ENCODE measurements at regions not wholly inside any gene's neighbourhood (a gene's known extent, or its start where the extent isn't known, plus 50 kb on each side); places are given as distances from the start of the nearest gene placed in this dataset.

GRCh38 chr6:25218346-25218745 lies 60.8 kb upstream of the CARMIL1 start:
- DNase-seq = no peak
- intact Hi-C loops (cut with DNase I, micrococcal nuclease) = no loop called here
- H3K36me3 ChIP-seq (ENCODE audit: low read depth) = no peaks in the 10 kb centered on the region
- H3K9me3 ChIP-seq = no peaks in the 10 kb centered on the region
- no peak for TF ChIP-seq CTCF (IDR thresholded peaks at IDR 0.05)
- no peaks in the 10 kb centered on the region for H3K4me1 ChIP-seq (ENCODE audit: low read depth)
- no peak for ATAC-seq
- H3K4me3 ChIP-seq = no peak overlapping the region

- Histone ChIP-seq H3K36me3 (ENCODE audit: low read depth) (no peaks in the 10 kb centered on the region), H3K4me3 (no peak overlapping the region), H3K9me3 (no peaks in the 10 kb centered on the region), H3K4me1 (ENCODE audit: low read depth) (peaks cover 4% of the 10 kb centered on the region)
- intact Hi-C loops (cut with DNase I, micrococcal nuclease) = no loop called here
- no peak for DNase-seq
- no peak for ATAC-seq
- no peak for TF ChIP-seq CTCF (IDR thresholded peaks at IDR 0.05)
Measured at GRCh38 chr6:25219216-25219916, 59.8 kb upstream of the CARMIL1 start.

- Histone ChIP-seq H3K9me3 (no peaks in the 10 kb centered on the region), H3K36me3 (ENCODE audit: low read depth) (no peaks in the 10 kb centered on the region), H3K4me3 (no peak overlapping the region), H3K4me1 (ENCODE audit: low read depth) (peaks cover 4% of the 10 kb centered on the region)
- intact Hi-C loops (cut with DNase I, micrococcal nuclease) = no loop called here
- TF ChIP-seq CTCF (IDR thresholded peaks at IDR 0.05) = no peak
- no peak for ATAC-seq
- no peak for DNase-seq
Measured at GRCh38 chr6:25219917-25220278, 59.3 kb upstream of the CARMIL1 start.

GRCh38 chr6:25220857-25221256 lies 58.3 kb upstream of the CARMIL1 start:
- no peak overlapping the region for H3K4me3 ChIP-seq
- no peaks in the 10 kb centered on the region for H3K36me3 ChIP-seq (ENCODE audit: low read depth)
- ATAC-seq (no peak), DNase-seq (no peak)
- H3K9me3 ChIP-seq = no peaks in the 10 kb centered on the region
- peaks cover 4% of the 10 kb centered on the region for H3K4me1 ChIP-seq (ENCODE audit: low read depth)
- intact Hi-C loops (cut with DNase I, micrococcal nuclease) = no loop called here
- TF ChIP-seq CTCF (IDR thresholded peaks at IDR 0.05) = no peak

- ATAC-seq (no peak), DNase-seq (no peak)
- Histone ChIP-seq H3K9me3 (no peaks in the 10 kb centered on the region), H3K36me3 (ENCODE audit: low read depth) (no peaks in the 10 kb centered on the region), H3K4me1 (ENCODE audit: low read depth) (peaks cover 4% of the 10 kb centered on the region), H3K4me3 (no peak overlapping the region)
- TF ChIP-seq CTCF (IDR thresholded peaks at IDR 0.05) = no peak
- intact Hi-C loops (cut with DNase I, micrococcal nuclease) = no loop called here
Measured at GRCh38 chr6:25222006-25222678, 57.0 kb upstream of the CARMIL1 start.

Measured in mucosa of descending colon (tissue), 3 donors.